ENCODE measurements at regions not wholly inside any gene's neighbourhood (a gene's known extent, or its start where the extent isn't known, plus 50 kb on each side); places are given as distances from the start of the nearest gene placed in this dataset.

DNA sequence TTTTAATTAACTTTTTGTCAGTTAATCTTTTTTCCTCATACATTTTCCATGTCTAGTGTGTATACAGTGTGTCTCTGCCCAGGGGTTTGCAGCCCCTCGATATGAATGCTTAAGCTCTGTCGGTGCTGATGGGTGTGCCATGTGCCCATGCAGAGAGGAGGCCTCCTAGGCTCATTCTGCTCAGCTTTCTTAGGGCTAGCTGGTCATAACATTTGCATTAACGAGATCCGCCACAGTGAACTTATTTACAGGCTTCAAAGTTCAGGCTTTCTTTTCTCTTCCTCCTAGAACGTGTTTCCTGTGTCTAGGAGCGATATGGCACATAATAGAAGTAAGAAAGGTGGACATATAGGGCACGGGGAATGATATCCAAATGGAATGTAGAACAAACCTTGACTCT, 783.3 kb downstream of the PLCL1 start:
- no peak overlapping the region for H3K27ac Mint-ChIP-seq

GRCh38 chr2:198587240-198587639, 782.8 kb downstream of the PLCL1 start:
- intact Hi-C loops (cut with micrococcal nuclease): no loop called here
- Mint-ChIP-seq H3K27ac (no peak overlapping the region), H3K4me3 (no peak overlapping the region), H3K9me3 (ENCODE audit: insufficient read depth) (no peaks in the 10 kb centered on the region), H3K27me3 (no peaks in the 10 kb centered on the region), H3K4me1 (no peaks in the 10 kb centered on the region)
- POLR2A ChIA-PET: no interaction called here
- Histone ChIP-seq H3K4me1 (ENCODE audit: control insufficient read depth in 2 of 2, insufficient read depth in 2 of 2, low read length in 2 of 2) (no peaks in the 10 kb centered on the region), H3K27ac (ENCODE audit: low read length in 2 of 2) (no peak overlapping the region), H2AFZ (ENCODE audit: insufficient read depth, low read depth, low read length, poor library complexity, severe bottlenecking) (no peak overlapping the region), H3K79me2 (ENCODE audit: control insufficient read depth, insufficient read depth, low read length) (no peaks in the 10 kb centered on the region), H3K27me3 (replicated peaks in 1 of 4; ENCODE audit: control extremely low read depth in 1 of 4, control insufficient read depth in 3 of 4, insufficient read depth in 4 of 4, low read length in 3 of 4) (no peaks in the 10 kb centered on the region), H3K36me3 (replicated peaks in 1 of 2; ENCODE audit: control extremely low read depth in 1 of 2, control insufficient read depth in 1 of 2, extremely low read depth in 1 of 2, insufficient read depth in 2 of 2, low read length in 1 of 2) (no peaks in the 10 kb centered on the region), H3K9me3 (ENCODE audit: control extremely low read depth in 1 of 3, control insufficient read depth in 2 of 3, insufficient read depth in 1 of 3, low read length in 2 of 3) (no peaks in the 10 kb centered on the region), H4K20me1 (ENCODE audit: control insufficient read depth, insufficient read depth, low read length, poor library complexity, severe bottlenecking) (no peaks in the 10 kb centered on the region), H3K4me2 (replicated peaks; ENCODE audit: low read depth, low read length, poor library complexity, severe bottlenecking) (no peak overlapping the region), H3K4me3 (ENCODE audit: control extremely low read depth in 1 of 5, extremely low read depth in 1 of 5, insufficient read depth in 1 of 5, low read depth in 2 of 5, low read length in 4 of 5) (no peak overlapping the region), H3K9ac (ENCODE audit: low read length) (no peak overlapping the region)
- TF ChIP-seq CTCF (IDR thresholded peaks at IDR 0.05) (no peak), EZH2 (IDR thresholded peaks at IDR 0.05; ENCODE audit: borderline replicate concordance, insufficient read depth, low read depth, low read length, poor library complexity, severe bottlenecking) (no peak)
- CTCF ChIA-PET: no interaction called here
- 96% methylated on average over 7 of the region's 7 CpGs for WGBS (ENCODE audit: insufficient coverage)
- no peak for DNase-seq
- no peak for ATAC-seq (ENCODE audit: low read depth)

More for the DNA sequence above, 783.3 kb downstream of the PLCL1 start:
- DNase-seq: no peak
- H3K27me3 Mint-ChIP-seq: no peaks in the 10 kb centered on the region
- TF ChIP-seq CTCF (IDR thresholded peaks at IDR 0.05): no peak
- no peak for TF ChIP-seq EZH2 (IDR thresholded peaks at IDR 0.05; ENCODE audit: borderline replicate concordance, insufficient read depth, low read depth, low read length, poor library complexity, severe bottlenecking)
- no peaks in the 10 kb centered on the region for H3K4me1 ChIP-seq (ENCODE audit: control insufficient read depth in 2 of 2, insufficient read depth in 2 of 2, low read length in 2 of 2)
- H3K36me3 ChIP-seq (replicated peaks in 1 of 2; ENCODE audit: control extremely low read depth in 1 of 2, control insufficient read depth in 1 of 2, extremely low read depth in 1 of 2, insufficient read depth in 2 of 2, low read length in 1 of 2): no peaks in the 10 kb centered on the region
- H4K20me1 ChIP-seq (ENCODE audit: control insufficient read depth, insufficient read depth, low read length, poor library complexity, severe bottlenecking): no peaks in the 10 kb centered on the region
- ChIA-PET CTCF (no interaction called here), POLR2A (no interaction called here)
- H3K9ac ChIP-seq (ENCODE audit: low read length): no peak overlapping the region
- no peak overlapping the region for H2AFZ ChIP-seq (ENCODE audit: insufficient read depth, low read depth, low read length, poor library complexity, severe bottlenecking)
- WGBS (ENCODE audit: insufficient coverage): 66% methylated on average over 2 of the region's 7 CpGs
- H3K9me3 ChIP-seq (ENCODE audit: control extremely low read depth in 1 of 3, control insufficient read depth in 2 of 3, insufficient read depth in 1 of 3, low read length in 2 of 3): no peaks in the 10 kb centered on the region
- no peak overlapping the region for H3K4me3 Mint-ChIP-seq
- no peaks in the 10 kb centered on the region for H3K79me2 ChIP-seq (ENCODE audit: control insufficient read depth, insufficient read depth, low read length)
- no peaks in the 10 kb centered on the region for H3K27me3 ChIP-seq (replicated peaks in 1 of 4; ENCODE audit: control extremely low read depth in 1 of 4, control insufficient read depth in 3 of 4, insufficient read depth in 4 of 4, low read length in 3 of 4)
- no peaks in the 10 kb centered on the region for H3K4me1 Mint-ChIP-seq
- intact Hi-C loops (cut with micrococcal nuclease): no loop called here
- no peak overlapping the region for H3K4me3 ChIP-seq (ENCODE audit: control extremely low read depth in 1 of 5, extremely low read depth in 1 of 5, insufficient read depth in 1 of 5, low read depth in 2 of 5, low read length in 4 of 5)
- ATAC-seq (ENCODE audit: low read depth): no peak
- H3K4me2 ChIP-seq (replicated peaks; ENCODE audit: low read depth, low read length, poor library complexity, severe bottlenecking): no peak overlapping the region
- H3K27ac ChIP-seq (ENCODE audit: low read length in 2 of 2): no peak overlapping the region
- no peaks in the 10 kb centered on the region for H3K9me3 Mint-ChIP-seq (ENCODE audit: insufficient read depth)
